ENCODE measurements at regions not wholly inside any gene's neighbourhood (a gene's known extent, or its start where the extent isn't known, plus 50 kb on each side); places are given as distances from the start of the nearest gene placed in this dataset.

GRCh38 chr2:161049559-161049958 is 110.7 kb upstream of the TANK start:
- Histone ChIP-seq H3K4me3 (ENCODE audit: low read depth, low read length, poor library complexity, severe bottlenecking) (no peak overlapping the region), H3K9me3 (ENCODE audit: low read depth, low read length, poor library complexity, severe bottlenecking) (no peaks in the 10 kb centered on the region), H3K4me1 (ENCODE audit: insufficient read depth, low read length, poor library complexity, severe bottlenecking) (no peaks in the 10 kb centered on the region), H3K27me3 (replicated peaks; ENCODE audit: insufficient read depth, low read depth, low read length, poor library complexity) (no peaks in the 10 kb centered on the region), H3K36me3 (ENCODE audit: insufficient read depth, low read length, poor library complexity, severe bottlenecking) (no peaks in the 10 kb centered on the region), H3K27ac (ENCODE audit: low read depth, low read length, poor library complexity, severe bottlenecking) (no peak overlapping the region)
- intact Hi-C loops (cut with micrococcal nuclease; ENCODE audit: unreplicated experiment), result no loop called here
- BruUV-seq (replicated peaks), result no TSS peak
- DNase-seq (ENCODE audit: low spot score), result no peak
- TF ChIP-seq EZH2 (IDR thresholded peaks at IDR 0.05; ENCODE audit: borderline replicate concordance, low read depth, low read length, poor library complexity, severe bottlenecking), result no peak
- TF ChIP-seq CTCF (conservative IDR thresholded peaks at IDR 0.05; ENCODE audit: low read depth, low read length), result no peak
- POLR2A ChIA-PET (ENCODE audit: low non-redundant PET), result no interaction called here
- CTCF ChIA-PET, result interaction anchor here (0.6 kb wide), 1 partner anchor 500 kb away, joined by 3 read pairs; no protein-coding TSS in a partner anchor

GRCh38 chr2:161052214-161052613 is 108.0 kb upstream of the TANK start:
- DNase-seq (ENCODE audit: low spot score), result no peak
- no peak overlapping the region for H3K27ac ChIP-seq (ENCODE audit: low read depth, low read length, poor library complexity, severe bottlenecking)
- ChIA-PET CTCF (no interaction called here), POLR2A (ENCODE audit: low non-redundant PET) (no interaction called here)
- H3K36me3 ChIP-seq (ENCODE audit: insufficient read depth, low read length, poor library complexity, severe bottlenecking), result no peaks in the 10 kb centered on the region
- no peaks in the 10 kb centered on the region for H3K27me3 ChIP-seq (replicated peaks; ENCODE audit: insufficient read depth, low read depth, low read length, poor library complexity)
- no peak overlapping the region for H3K4me3 ChIP-seq (ENCODE audit: low read depth, low read length, poor library complexity, severe bottlenecking)
- no TSS peak for BruUV-seq (replicated peaks)
- no peaks in the 10 kb centered on the region for H3K4me1 ChIP-seq (ENCODE audit: insufficient read depth, low read length, poor library complexity, severe bottlenecking)
- no peaks in the 10 kb centered on the region for H3K9me3 ChIP-seq (ENCODE audit: low read depth, low read length, poor library complexity, severe bottlenecking)
- intact Hi-C loops (cut with micrococcal nuclease; ENCODE audit: unreplicated experiment), result no loop called here
- TF ChIP-seq EZH2 (IDR thresholded peaks at IDR 0.05; ENCODE audit: borderline replicate concordance, low read depth, low read length, poor library complexity, severe bottlenecking) (no peak), CTCF (conservative IDR thresholded peaks at IDR 0.05; ENCODE audit: low read depth, low read length) (no peak)

GRCh38 chr2:161055289-161055688 is 104.9 kb upstream of the TANK start:
- no TSS peak for BruUV-seq (replicated peaks)
- POLR2A ChIA-PET (ENCODE audit: low non-redundant PET), result no interaction called here

More at GRCh38 chr2:161055289-161055688, 104.9 kb upstream of the TANK start:
- H3K4me1 ChIP-seq (ENCODE audit: insufficient read depth, low read length, poor library complexity, severe bottlenecking), result no peaks in the 10 kb centered on the region
- no peaks in the 10 kb centered on the region for H3K36me3 ChIP-seq (ENCODE audit: insufficient read depth, low read length, poor library complexity, severe bottlenecking)
- TF ChIP-seq EZH2 (IDR thresholded peaks at IDR 0.05; ENCODE audit: borderline replicate concordance, low read depth, low read length, poor library complexity, severe bottlenecking) (no peak), CTCF (conservative IDR thresholded peaks at IDR 0.05; ENCODE audit: low read depth, low read length) (no peak)
- no peak for DNase-seq (ENCODE audit: low spot score)
- H3K27ac ChIP-seq (ENCODE audit: low read depth, low read length, poor library complexity, severe bottlenecking), result no peak overlapping the region
- H3K9me3 ChIP-seq (ENCODE audit: low read depth, low read length, poor library complexity, severe bottlenecking), result no peaks in the 10 kb centered on the region
- no peaks in the 10 kb centered on the region for H3K27me3 ChIP-seq (replicated peaks; ENCODE audit: insufficient read depth, low read depth, low read length, poor library complexity)
- CTCF ChIA-PET, result interaction anchor here (1.2 kb wide), 1 partner anchor 9 kb away, joined by 3 read pairs; no protein-coding TSS in a partner anchor
- intact Hi-C loops (cut with micrococcal nuclease; ENCODE audit: unreplicated experiment), result no loop called here
- no peak overlapping the region for H3K4me3 ChIP-seq (ENCODE audit: low read depth, low read length, poor library complexity, severe bottlenecking)
